GM23248 (cell line): ENCODE measurements at regions not wholly inside any gene's neighbourhood (a gene's known extent, or its start where the extent isn't known, plus 50 kb on each side); places are given as distances from the start of the nearest gene placed in this dataset.
"Not testable (repeated sequence)": the region's sequence is repeated elsewhere in the genome, so short reads cannot be mapped to it uniquely, and the experiment has no call there.

Source experiments
- DNase-seq: peaks from one replicate; pipeline ENCODE4 v3.0.0-alpha.2; 2015
- H2AFZ ChIP-seq: fragments of 200-600 bp; sonication (generic); 2 replicates; pipeline ENCODE4 v1.6.1; 2016; ENCODE audit warnings: antibody characterized with exemption
- H3F3A ChIP-seq: fragments of 200-600 bp; sonication (generic); 2 replicates; pipeline ENCODE4 v1.6.1; 2016; ENCODE audit warnings: mild to moderate bottlenecking, antibody characterized with exemption, mixed run types; ENCODE audit not compliant: insufficient read depth
- H3K27ac ChIP-seq: fragments of 200-600 bp; sonication (generic); 2 replicates; pipeline ENCODE4 v1.5.1; 2016; ENCODE audit warnings: mild to moderate bottlenecking
- H3K27me3 ChIP-seq: fragments of 200-600 bp; sonication (generic); replicated peaks from 2 replicates; pipeline ENCODE4 v1.6.1; 2016; ENCODE audit warnings: mild to moderate bottlenecking; ENCODE audit not compliant: insufficient read depth
- H3K36me3 ChIP-seq: fragments of 200-600 bp; sonication (generic); 2 replicates; pipeline ENCODE4 v1.6.1; 2016; ENCODE audit warnings: low read depth, mild to moderate bottlenecking
- H3K4me1 ChIP-seq: fragments of 200-600 bp; sonication (generic); 2 replicates; pipeline ENCODE4 v1.6.1; 2016; ENCODE audit warnings: mild to moderate bottlenecking; ENCODE audit not compliant: insufficient read depth
- H3K4me2 ChIP-seq: fragments of 200-600 bp; sonication (generic); one replicate; pipeline ENCODE4 v1.6.1; 2016; ENCODE audit warnings: mild to moderate bottlenecking; ENCODE audit not compliant: unreplicated experiment
- H3K4me3 ChIP-seq: fragments of 200-600 bp; sonication (generic); 2 replicates; pipeline ENCODE4 v1.5.1; 2016; ENCODE audit warnings: mild to moderate bottlenecking
- H3K79me2 ChIP-seq: fragments of 200-600 bp; sonication (generic); 2 replicates; pipeline ENCODE4 v1.6.1; 2016; ENCODE audit warnings: mild to moderate bottlenecking; ENCODE audit not compliant: insufficient read depth
- H3K9ac ChIP-seq: fragments of 200-600 bp; sonication (generic); 2 replicates; pipeline ENCODE4 v1.6.1; 2016; ENCODE audit warnings: mild to moderate bottlenecking
- H3K9me2 ChIP-seq: fragments of 200-600 bp; sonication (generic); 2 replicates; pipeline ENCODE4 v1.6.1; 2016; ENCODE audit warnings: mixed run types, mild to moderate bottlenecking, moderate library complexity; ENCODE audit not compliant: insufficient read depth
- H3K9me3 ChIP-seq: fragments of 200-600 bp; sonication (generic); one replicate; pipeline ENCODE4 v1.6.1; 2017; ENCODE audit warnings: low read depth
- H4K20me1 ChIP-seq: fragments of 200-600 bp; sonication (generic); 2 replicates; pipeline ENCODE4 v1.6.0; 2016; ENCODE audit not compliant: insufficient read depth
- EZH2 ChIP-seq: fragments of 200-600 bp; sonication (generic); IDR thresholded peaks from 2 replicates; pipeline ENCODE4 v1.6.1; 2018; ENCODE audit warnings: antibody characterized with exemption, mild to moderate bottlenecking; ENCODE audit not compliant: insufficient read depth, poor library complexity, severe bottlenecking
- EZH2phosphoT487 ChIP-seq: fragments of 200-600 bp; sonication (generic); IDR thresholded peaks from 2 replicates; pipeline ENCODE4 v1.6.1; 2018; ENCODE audit warnings: antibody characterized with exemption, moderate library complexity, mild to moderate bottlenecking, low read depth; ENCODE audit not compliant: insufficient read depth
- whole genome bisulfite sequencing, 2 experiments: methylation state at CpG; one replicate each; pipeline ENCODE4 v1.1.6; 2015 to 2017; ENCODE audit warnings: low lambda C conversion rate in 2 of 2, low coverage in 1 of 2; ENCODE audit errors: missing lambda C conversion rate in 2 of 2; 5-methylcytosine and 5-hydroxymethylcytosine counted together
- in situ Hi-C: fragments of 300-500 bp; cut with MboI; formaldehyde crosslinking; loops from 2 replicates; pipeline ENCODE4 v1.15.0; 2020

- Histone ChIP-seq H3K4me3 (no peak overlapping the region), H3K27ac (no peak overlapping the region), H3K79me2 (no peaks in the 10 kb centered on the region), H3K36me3 (no peaks in the 10 kb centered on the region), H3K27me3 (peaks cover 12% of the 10 kb centered on the region), H3K9ac (no peak overlapping the region), H3K9me2 (no peaks in the 10 kb centered on the region), H3F3A (no peaks in the 10 kb centered on the region), H4K20me1 (no peaks in the 10 kb centered on the region), H3K9me3 (no peaks in the 10 kb centered on the region), H2AFZ (no peak overlapping the region), H3K4me2 (no peak overlapping the region), H3K4me1 (0 out of 2 replicates have a peak, but pooled peaks cover 4% of the 10 kb centered on the region)
- no peak for DNase-seq
- TF ChIP-seq EZH2phosphoT487: no peak
- no peak for TF ChIP-seq EZH2
- WGBS, 2 experiments: 90 to 92% methylated on average over 3 of the region's 3 CpGs
- in situ Hi-C loops: no loop called here
Measured at GRCh38 chr2:11877764-11878163, 131.3 kb downstream of the LPIN1 start.

GRCh38 chr2:11885253-11885652 lies 138.8 kb downstream of the LPIN1 start:
- H2AFZ ChIP-seq, H3K79me2 ChIP-seq, in situ Hi-C loops, H3K9ac ChIP-seq, H3K9me2 ChIP-seq, H3K4me1 ChIP-seq, H3F3A ChIP-seq, H3K9me3 ChIP-seq, H3K27ac ChIP-seq, DNase-seq, H3K36me3 ChIP-seq, H3K27me3 ChIP-seq, H3K4me2 ChIP-seq, H3K4me3 ChIP-seq, H4K20me1 ChIP-seq: not testable (repeated sequence)
- WGBS, 2 experiments: 33 to 46% methylated on average over 4 of the region's 4 CpGs

- H3F3A ChIP-seq, H2AFZ ChIP-seq, DNase-seq, H3K9me2 ChIP-seq, H3K9me3 ChIP-seq, H3K4me1 ChIP-seq, in situ Hi-C loops, H3K79me2 ChIP-seq, H3K27me3 ChIP-seq, H3K36me3 ChIP-seq, H3K4me3 ChIP-seq, H3K9ac ChIP-seq, H3K4me2 ChIP-seq, H4K20me1 ChIP-seq, H3K27ac ChIP-seq: not testable (repeated sequence)
- WGBS, 2 experiments: 58 to 63% methylated on average over 8 of the region's 8 CpGs
Measured at GRCh38 chr2:11886899-11887298, 140.5 kb downstream of the LPIN1 start.

GRCh38 chr2:11889101-11889850 lies 142.8 kb downstream of the LPIN1 start:
- whole genome bisulfite sequencing, 2 experiments: 4 to 7% methylated on average over 2 of the region's 2 CpGs
- Histone ChIP-seq H3F3A (no peaks in the 10 kb centered on the region), H3K4me3 (no peak overlapping the region), H3K27ac (no peak overlapping the region), H3K79me2 (no peaks in the 10 kb centered on the region), H3K9me2 (no peaks in the 10 kb centered on the region), H3K9me3 (peaks cover 3% of the 10 kb centered on the region), H3K27me3 (no peaks in the 10 kb centered on the region; the same call in none of the 2 replicates), H3K4me2 (no peak overlapping the region), H4K20me1 (no peaks in the 10 kb centered on the region), H2AFZ (no peak overlapping the region), H3K36me3 (no peaks in the 10 kb centered on the region), H3K9ac (no peak overlapping the region), H3K4me1 (no peaks in the 10 kb centered on the region)
- no peak for DNase-seq
- in situ Hi-C loops: no loop called here
- no peak for TF ChIP-seq EZH2phosphoT487
- TF ChIP-seq EZH2: no peak

GRCh38 chr2:11889854-11890253 lies 143.4 kb downstream of the LPIN1 start:
- H3K36me3 ChIP-seq: no peaks in the 10 kb centered on the region
- H3K9ac ChIP-seq: no peak overlapping the region
- H4K20me1 ChIP-seq: no peaks in the 10 kb centered on the region
- TF ChIP-seq EZH2 (no peak), EZH2phosphoT487 (no peak)
- no peak overlapping the region for H3K27ac ChIP-seq
- WGBS, 2 experiments: 14 to 21% methylated on average over 1 of the region's 1 CpG
- no peaks in the 10 kb centered on the region for H3K4me1 ChIP-seq
- in situ Hi-C loops: no loop called here
- H3K9me2 ChIP-seq: no peaks in the 10 kb centered on the region
- H2AFZ ChIP-seq: no peak overlapping the region
- no peaks in the 10 kb centered on the region; the same call in none of the 2 replicates for H3K27me3 ChIP-seq
- no peak overlapping the region for H3K4me2 ChIP-seq
- DNase-seq: no peak
- H3K4me3 ChIP-seq: no peak overlapping the region
- H3K79me2 ChIP-seq: no peaks in the 10 kb centered on the region
- no peaks in the 10 kb centered on the region for H3F3A ChIP-seq
- H3K9me3 ChIP-seq: peaks cover 3% of the 10 kb centered on the region
